CD4-positive, alpha-beta T cell (primary cell): ENCODE measurements at regions not wholly inside any gene's neighbourhood (a gene's known extent, or its start where the extent isn't known, plus 50 kb on each side); places are given as distances from the start of the nearest gene placed in this dataset.

Experiments
- ATAC-seq: fragments of 200-7000 bp; cut with Tn5 transposase; one replicate; pipeline ENCODE4 v1.10.0; 2022; ENCODE audit warnings: mild to moderate bottlenecking; ENCODE audit not compliant: poor library complexity
- CTCF ChIA-PET: fragments of 350-600 bp; sonication (Branson Sonifier 250); formaldehyde crosslinking; loops from one replicate; lab custom pipeline; 2021; ENCODE audit warnings: antibody characterized with exemption, inconsistent platforms; lab: Charles Lee
- POLR2A ChIA-PET: fragments of 350-600 bp; sonication (Branson Sonifier 250); formaldehyde crosslinking; loops from one replicate; lab custom pipeline; 2021; ENCODE audit warnings: antibody characterized with exemption, inconsistent platforms; lab: Charles Lee
- DNase-seq, 14 experiments: peaks; one replicate each; pipeline ENCODE4 v3.0.0-alpha.2; 2013 to 2020; ENCODE audit warnings: mixed read lengths in 2 of 14
- H3K27ac ChIP-seq, 2 donors: one replicate each; pipeline versions ENCODE4 v1.5.1 to v1.7.0; 2013; ENCODE audit warnings: low read length in 2 of 2, low read depth in 1 of 2, mild to moderate bottlenecking in 1 of 2
- H3K27me3 ChIP-seq, 2 experiments: 1 replicate in 1 of 2; 2 replicates in 1 of 2; pipeline versions ENCODE4 v1.6.1 to v1.7.0; 2013; ENCODE audit warnings: low read length in 2 of 2, control low read depth in 1 of 2, mild to moderate bottlenecking in 1 of 2, moderate library complexity in 1 of 2; ENCODE audit not compliant: insufficient read depth in 2 of 2, control insufficient read depth in 1 of 2
- H3K36me3 ChIP-seq: one replicate; pipeline ENCODE4 v1.6.1; 2013; ENCODE audit warnings: low read length, control low read depth; ENCODE audit not compliant: insufficient read depth
- H3K4me1 ChIP-seq: one replicate; pipeline ENCODE4 v1.6.1; 2013; ENCODE audit warnings: low read length, control low read depth; ENCODE audit not compliant: insufficient read depth
- H3K4me3 ChIP-seq: one replicate; pipeline ENCODE4 v1.5.1; 2013; ENCODE audit warnings: mild to moderate bottlenecking, low read length, moderate library complexity
- H3K9me3 ChIP-seq, 2 experiments: 1 replicate in 1 of 2; 2 replicates in 1 of 2; pipeline versions ENCODE4 v1.6.1 to v1.7.0; 2013; ENCODE audit warnings: low read length in 2 of 2, mild to moderate bottlenecking in 2 of 2, control low read depth in 1 of 2, moderate library complexity in 1 of 2; ENCODE audit not compliant: control insufficient read depth in 1 of 2, insufficient read depth in 1 of 2
- H3K27ac Mint-ChIP-seq: one replicate; pipeline ENCODE4 v1.8.0; 2020; ENCODE audit warnings: mixed read lengths
- H3K27me3 Mint-ChIP-seq: one replicate; pipeline ENCODE4 v1.8.0; 2021; ENCODE audit warnings: mixed read lengths
- H3K36me3 Mint-ChIP-seq: one replicate; pipeline ENCODE4 v1.8.0; 2021; ENCODE audit warnings: low read depth, mixed read lengths
- H3K4me1 Mint-ChIP-seq: one replicate; pipeline ENCODE4 v1.8.0; 2021; ENCODE audit warnings: low read depth, mixed read lengths
- H3K4me3 Mint-ChIP-seq: one replicate; pipeline ENCODE4 v1.8.0; 2020; ENCODE audit warnings: mild to moderate bottlenecking, mixed read lengths
- H3K9me3 Mint-ChIP-seq: one replicate; pipeline ENCODE4 v1.8.0; 2020; ENCODE audit warnings: mixed read lengths
- CTCF ChIP-seq: fragments of 200-600 bp; IDR thresholded peaks from one replicate; pipeline ENCODE4 v1.8.0; 2022; ENCODE audit warnings: antibody characterized with exemption, mild to moderate bottlenecking
- intact Hi-C, 2 experiments: fragments of 100-400 bp; cut with DNase I in 1 of 2; cut with micrococcal nuclease in 1 of 2; formaldehyde crosslinking; loops; one replicate each; pipeline versions ENCODE4 v1.15.1 to v1.9.0; 2023 to 2025; cut with DNase I, micrococcal nuclease

- DNase-seq (no peak), ATAC-seq (no peak)
- no peaks in the 10 kb centered on the region for H3K4me1 Mint-ChIP-seq
- CTCF ChIA-PET = no interaction called here
- no peaks in the 10 kb centered on the region for H3K4me1 ChIP-seq
- POLR2A ChIA-PET = no interaction called here
- H3K36me3 Mint-ChIP-seq = no peaks in the 10 kb centered on the region
- no peak for TF ChIP-seq CTCF
- H3K36me3 ChIP-seq = no peaks in the 10 kb centered on the region
- no peak overlapping the region for H3K4me3 Mint-ChIP-seq
- peaks cover 12% of the 10 kb centered on the region for H3K9me3 Mint-ChIP-seq
- no peaks in the 10 kb centered on the region for H3K27me3 Mint-ChIP-seq
- no peaks in the 10 kb centered on the region for H3K9me3 ChIP-seq
- H3K27me3 ChIP-seq = no peaks in the 10 kb centered on the region
- intact Hi-C loops = no loop called here
- H3K27ac ChIP-seq = no peak overlapping the region
- H3K4me3 ChIP-seq = no peak overlapping the region
- no peak overlapping the region for H3K27ac Mint-ChIP-seq
Observed at GRCh38 chr9:28820741-28821140, 1247.5 kb upstream of the C9orf72 start.

DNA sequence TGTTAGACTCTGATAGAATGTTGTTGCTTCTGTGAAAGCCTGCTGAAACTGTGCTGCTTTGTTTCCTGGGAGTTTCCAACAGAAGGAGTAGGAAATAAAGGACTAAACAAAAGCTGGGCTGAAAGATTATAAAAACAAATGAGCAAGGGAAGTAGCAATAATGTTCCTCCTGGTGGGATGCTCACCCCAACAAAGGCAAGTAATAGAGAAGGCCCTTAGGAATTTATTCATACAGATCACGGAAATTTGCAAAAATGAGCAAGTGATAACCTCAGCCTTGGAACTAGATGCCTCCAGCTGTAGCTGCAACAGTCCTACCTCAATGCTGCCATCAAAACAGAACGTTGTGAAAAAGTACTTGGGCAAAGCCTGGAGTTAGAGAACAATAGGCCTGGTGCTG, 1248.0 kb upstream of the C9orf72 start:
- CTCF ChIA-PET = no interaction called here
- H3K4me1 Mint-ChIP-seq = no peaks in the 10 kb centered on the region
- DNase-seq (no peak), ATAC-seq (no peak)
- Histone ChIP-seq H3K36me3 (no peaks in the 10 kb centered on the region), H3K4me3 (no peak overlapping the region), H3K27me3 (no peaks in the 10 kb centered on the region), H3K27ac (no peak overlapping the region), H3K9me3 (no peaks in the 10 kb centered on the region), H3K4me1 (no peaks in the 10 kb centered on the region)
- H3K27ac Mint-ChIP-seq = no peak overlapping the region
- TF ChIP-seq CTCF = no peak
- H3K9me3 Mint-ChIP-seq = peaks cover 12% of the 10 kb centered on the region
- H3K4me3 Mint-ChIP-seq = no peak overlapping the region
- intact Hi-C loops = no loop called here
- no peaks in the 10 kb centered on the region for H3K27me3 Mint-ChIP-seq
- H3K36me3 Mint-ChIP-seq = no peaks in the 10 kb centered on the region
- POLR2A ChIA-PET = no interaction called here

- no peak overlapping the region for H3K4me3 Mint-ChIP-seq
- intact Hi-C loops = no loop called here
- no peak overlapping the region for H3K4me3 ChIP-seq
- H3K36me3 Mint-ChIP-seq = no peaks in the 10 kb centered on the region
- H3K4me1 Mint-ChIP-seq = no peaks in the 10 kb centered on the region
- TF ChIP-seq CTCF = no peak
- ChIA-PET POLR2A (no interaction called here), CTCF (no interaction called here)
- H3K9me3 Mint-ChIP-seq = peaks cover 6% of the 10 kb centered on the region
- no peaks in the 10 kb centered on the region for H3K27me3 Mint-ChIP-seq
- no peaks in the 10 kb centered on the region for H3K4me1 ChIP-seq
- no peak overlapping the region for H3K27ac ChIP-seq
- no peak for ATAC-seq
- H3K36me3 ChIP-seq = no peaks in the 10 kb centered on the region
- H3K27me3 ChIP-seq = no peaks in the 10 kb centered on the region
- H3K9me3 ChIP-seq = no peaks in the 10 kb centered on the region
- H3K27ac Mint-ChIP-seq = no peak overlapping the region
- DNase-seq = no peak
Observed at GRCh38 chr9:28824432-28824963, 1251.2 kb upstream of the C9orf72 start.
